ENCODE measurements at regions not wholly inside any gene's neighbourhood (a gene's known extent, or its start where the extent isn't known, plus 50 kb on each side); places are given as distances from the start of the nearest gene placed in this dataset.
A peak's percentile ranks its signal among the peaks of the same experiment; 100 is the strongest.

GRCh38 chr12:113613414-113613813 is 141.7 kb upstream of the LHX5 start:
- Histone ChIP-seq H3K27ac (ENCODE audit: low read depth, low read length) (no peak overlapping the region), H3K27me3 (ENCODE audit: control insufficient read depth, insufficient read depth, low read length) (peaks cover 39% of the 10 kb centered on the region), H3K4me3 (ENCODE audit: low read depth, low read length) (no peak overlapping the region), H3K9me3 (ENCODE audit: control insufficient read depth, insufficient read depth, low read length) (no peaks in the 10 kb centered on the region), H3K36me3 (ENCODE audit: control insufficient read depth, insufficient read depth, low read length) (no peaks in the 10 kb centered on the region), H3K4me1 (ENCODE audit: control insufficient read depth, insufficient read depth, low read length) (peaks cover 5% of the 10 kb centered on the region)
- no peak for DNase-seq (ENCODE audit: low read depth in 4 of 6, low spot score in 6 of 6)
- no CpG with 5 or more reads among the region's 2 CpGs for WGBS (ENCODE audit: insufficient coverage)

DNA sequence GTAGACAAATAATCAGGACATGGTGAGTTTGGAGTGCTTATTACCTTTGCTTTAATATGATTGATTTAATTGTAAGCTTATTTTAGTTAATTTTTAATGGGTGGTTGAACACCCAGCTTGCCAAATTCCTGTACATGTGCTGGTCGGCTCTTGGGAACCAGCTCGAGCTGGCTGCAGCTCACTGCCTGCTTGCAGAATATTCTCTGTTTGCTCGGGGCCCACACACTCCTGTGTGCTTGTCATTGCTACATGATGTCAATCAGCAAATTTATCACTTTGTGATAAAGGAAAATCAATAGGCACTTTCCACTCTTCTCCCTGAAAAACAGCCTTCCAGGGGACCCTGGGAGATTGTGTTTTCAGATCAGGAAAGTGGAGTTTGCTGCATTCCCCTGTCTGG is 141.1 kb upstream of the LHX5 start:
- H3K9me3 ChIP-seq (ENCODE audit: control insufficient read depth, insufficient read depth, low read length), result no peaks in the 10 kb centered on the region
- H3K27ac ChIP-seq (ENCODE audit: low read depth, low read length), result no peak overlapping the region
- peak in 1 of 6 donors; percentile 42 for DNase-seq (ENCODE audit: low read depth in 4 of 6, low spot score in 6 of 6)
- WGBS (ENCODE audit: insufficient coverage), result 23% methylated on average over 3 of the region's 3 CpGs
- no peaks in the 10 kb centered on the region for H3K36me3 ChIP-seq (ENCODE audit: control insufficient read depth, insufficient read depth, low read length)
- H3K4me1 ChIP-seq (ENCODE audit: control insufficient read depth, insufficient read depth, low read length), result peaks cover 5% of the 10 kb centered on the region
- peaks cover 39% of the 10 kb centered on the region for H3K27me3 ChIP-seq (ENCODE audit: control insufficient read depth, insufficient read depth, low read length)
- no peak overlapping the region for H3K4me3 ChIP-seq (ENCODE audit: low read depth, low read length)

DNA sequence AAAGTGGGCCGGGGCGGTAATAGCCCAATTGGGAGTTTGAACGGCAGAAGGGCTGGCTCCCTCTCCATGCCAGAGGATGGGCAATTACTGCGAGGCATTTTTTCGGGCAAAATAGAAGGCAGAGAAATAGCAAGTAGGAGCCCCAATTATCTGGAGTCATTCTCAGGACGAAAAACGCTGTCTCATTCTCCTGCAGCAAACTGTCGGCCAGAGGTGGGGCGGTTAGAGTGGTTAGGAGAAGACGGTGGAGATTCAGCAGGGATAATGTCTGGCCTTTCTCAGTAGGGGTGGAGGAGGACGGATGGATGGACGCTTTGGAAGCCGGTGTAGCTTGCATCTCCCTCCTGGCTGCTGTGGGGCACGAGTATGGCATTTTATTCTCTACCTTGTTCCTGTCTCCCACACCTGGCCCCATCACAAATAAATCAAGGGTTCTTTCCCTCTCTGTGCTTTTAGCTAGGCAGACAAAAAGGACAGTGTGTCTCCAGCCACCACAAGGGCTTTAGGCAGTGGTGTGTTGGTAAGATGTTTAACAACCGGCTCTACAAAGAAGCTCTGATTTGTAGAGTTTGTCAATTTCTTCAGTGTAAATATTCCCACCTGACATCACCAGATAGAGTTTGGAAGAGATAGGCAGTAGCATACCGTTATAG is 140.5 kb upstream of the LHX5 start:
- 36% methylated on average over 11 of the region's 16 CpGs for WGBS (ENCODE audit: insufficient coverage)
- Histone ChIP-seq H3K27me3 (ENCODE audit: control insufficient read depth, insufficient read depth, low read length) (peaks cover 39% of the 10 kb centered on the region), H3K9me3 (ENCODE audit: control insufficient read depth, insufficient read depth, low read length) (no peaks in the 10 kb centered on the region), H3K27ac (ENCODE audit: low read depth, low read length) (no peak overlapping the region), H3K36me3 (ENCODE audit: control insufficient read depth, insufficient read depth, low read length) (no peaks in the 10 kb centered on the region), H3K4me3 (ENCODE audit: low read depth, low read length) (no peak overlapping the region), H3K4me1 (ENCODE audit: control insufficient read depth, insufficient read depth, low read length) (peaks cover 5% of the 10 kb centered on the region)
- peak in 1 of 6 donors; percentile 61 for DNase-seq (ENCODE audit: low read depth in 4 of 6, low spot score in 6 of 6)

GRCh38 chr12:113611652-113612051 is 140.0 kb upstream of the LHX5 start:
- Histone ChIP-seq H3K27ac (ENCODE audit: low read depth, low read length) (no peak overlapping the region), H3K4me3 (ENCODE audit: low read depth, low read length) (no peak overlapping the region), H3K9me3 (ENCODE audit: control insufficient read depth, insufficient read depth, low read length) (no peaks in the 10 kb centered on the region), H3K4me1 (ENCODE audit: control insufficient read depth, insufficient read depth, low read length) (peaks cover 5% of the 10 kb centered on the region), H3K27me3 (ENCODE audit: control insufficient read depth, insufficient read depth, low read length) (peaks cover 39% of the 10 kb centered on the region), H3K36me3 (ENCODE audit: control insufficient read depth, insufficient read depth, low read length) (no peaks in the 10 kb centered on the region)
- 29% methylated on average over 1 of the region's 8 CpGs for WGBS (ENCODE audit: insufficient coverage)
- no peak for DNase-seq (ENCODE audit: low read depth in 4 of 6, low spot score in 6 of 6)

GRCh38 chr12:113610698-113611097 is 139.0 kb upstream of the LHX5 start:
- Histone ChIP-seq H3K27me3 (ENCODE audit: control insufficient read depth, insufficient read depth, low read length) (peaks cover 39% of the 10 kb centered on the region), H3K36me3 (ENCODE audit: control insufficient read depth, insufficient read depth, low read length) (no peaks in the 10 kb centered on the region), H3K4me3 (ENCODE audit: low read depth, low read length) (no peak overlapping the region), H3K9me3 (ENCODE audit: control insufficient read depth, insufficient read depth, low read length) (no peaks in the 10 kb centered on the region), H3K4me1 (ENCODE audit: control insufficient read depth, insufficient read depth, low read length) (peaks cover 5% of the 10 kb centered on the region), H3K27ac (ENCODE audit: low read depth, low read length) (no peak overlapping the region)
- no peak for DNase-seq (ENCODE audit: low read depth in 4 of 6, low spot score in 6 of 6)
- 7% methylated on average over 11 of the region's 13 CpGs for WGBS (ENCODE audit: insufficient coverage)

DNA sequence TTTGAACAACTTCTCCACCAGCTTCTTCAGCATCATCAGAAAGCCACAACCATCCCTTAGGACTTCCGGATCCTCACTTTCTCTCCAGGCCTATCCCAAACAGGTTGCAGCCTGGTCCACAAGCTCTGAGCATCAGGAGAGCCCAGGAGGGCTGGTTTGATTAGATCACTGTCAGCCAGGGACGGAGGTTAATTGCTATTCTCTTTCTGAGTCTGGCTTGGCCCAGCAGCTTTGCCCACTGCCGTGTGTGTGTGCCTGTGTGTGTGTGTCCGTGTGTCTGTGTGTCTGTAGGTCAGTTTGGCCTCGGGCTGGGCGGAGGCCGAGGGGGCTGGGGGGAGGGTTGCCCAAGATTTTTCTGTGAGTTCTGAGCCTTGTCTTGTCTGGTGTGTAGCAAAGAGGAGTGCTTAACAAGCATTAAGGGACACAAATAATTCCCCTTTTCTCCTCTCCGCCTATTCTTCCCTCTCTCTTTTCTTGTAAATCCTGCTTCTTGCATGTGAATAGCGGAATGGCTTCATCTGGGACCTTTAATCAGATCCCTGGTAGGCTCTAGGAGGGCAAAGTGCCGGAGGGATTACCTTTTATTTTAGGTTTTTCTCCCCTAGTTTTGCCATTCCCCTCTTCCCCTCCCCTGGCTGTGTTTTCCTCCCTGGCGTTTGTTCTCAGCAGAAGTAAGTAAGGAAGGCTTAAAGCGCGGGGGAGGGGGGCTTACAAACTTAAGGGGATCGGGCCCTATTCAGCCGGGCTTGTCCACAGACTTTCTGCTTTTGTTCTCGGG is 138.2 kb upstream of the LHX5 start:
- no peak for DNase-seq (ENCODE audit: low read depth in 4 of 6, low spot score in 6 of 6)
- WGBS (ENCODE audit: insufficient coverage), result 22% methylated on average over 7 of the region's 16 CpGs
- H3K36me3 ChIP-seq (ENCODE audit: control insufficient read depth, insufficient read depth, low read length), result no peaks in the 10 kb centered on the region
- H3K4me3 ChIP-seq (ENCODE audit: low read depth, low read length), result no peak overlapping the region
- no peak overlapping the region for H3K27ac ChIP-seq (ENCODE audit: low read depth, low read length)
- peaks cover 39% of the 10 kb centered on the region for H3K27me3 ChIP-seq (ENCODE audit: control insufficient read depth, insufficient read depth, low read length)
- no peaks in the 10 kb centered on the region for H3K9me3 ChIP-seq (ENCODE audit: control insufficient read depth, insufficient read depth, low read length)
- peaks cover 5% of the 10 kb centered on the region for H3K4me1 ChIP-seq (ENCODE audit: control insufficient read depth, insufficient read depth, low read length)

- H3K4me1 ChIP-seq (ENCODE audit: control insufficient read depth, insufficient read depth, low read length), result no peaks in the 10 kb centered on the region
- H3K9me3 ChIP-seq (ENCODE audit: control insufficient read depth, insufficient read depth, low read length), result no peaks in the 10 kb centered on the region
- DNase-seq (ENCODE audit: low read depth in 4 of 6, low spot score in 6 of 6), result no peak
- H3K36me3 ChIP-seq (ENCODE audit: control insufficient read depth, insufficient read depth, low read length), result no peaks in the 10 kb centered on the region
- peaks cover 8% of the 10 kb centered on the region for H3K27me3 ChIP-seq (ENCODE audit: control insufficient read depth, insufficient read depth, low read length)
- no peak overlapping the region for H3K4me3 ChIP-seq (ENCODE audit: low read depth, low read length)
- H3K27ac ChIP-seq (ENCODE audit: low read depth, low read length), result no peak overlapping the region
Measured at GRCh38 chr12:113604666-113605065, 133.0 kb upstream of the LHX5 start.

DNA sequence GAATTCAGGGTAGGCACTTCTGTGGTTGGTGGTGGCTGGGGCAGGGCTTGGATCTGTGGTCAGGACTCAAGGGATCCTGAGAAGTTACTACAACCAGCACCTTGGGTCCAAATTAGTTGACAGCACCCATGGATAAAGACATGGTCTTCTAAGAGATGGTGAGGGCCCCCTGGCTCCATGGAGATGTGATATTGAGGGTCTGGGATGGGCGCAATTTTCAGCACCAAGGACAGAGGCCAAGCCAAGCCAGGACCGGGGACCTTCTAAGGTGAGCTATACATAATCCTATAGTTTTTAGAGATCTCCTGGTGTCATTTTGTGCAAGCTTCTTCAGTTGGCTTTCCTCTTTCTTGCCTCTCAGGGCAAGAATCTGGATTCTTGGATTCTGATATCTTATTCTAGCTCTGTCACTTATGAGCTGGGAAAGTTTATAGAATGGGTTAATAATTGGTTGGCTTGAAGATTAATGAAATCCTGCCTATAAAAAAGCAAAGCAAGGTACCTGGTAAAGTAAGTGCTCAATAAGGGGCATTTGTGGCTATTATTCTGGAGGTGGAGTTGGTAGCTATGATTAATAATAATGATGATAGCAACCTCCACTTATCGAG is 130.1 kb upstream of the LHX5 start:
- Histone ChIP-seq H3K4me1 (ENCODE audit: control insufficient read depth, insufficient read depth, low read length) (no peaks in the 10 kb centered on the region), H3K36me3 (ENCODE audit: control insufficient read depth, insufficient read depth, low read length) (no peaks in the 10 kb centered on the region), H3K4me3 (ENCODE audit: low read depth, low read length) (no peak overlapping the region), H3K27ac (ENCODE audit: low read depth, low read length) (no peak overlapping the region), H3K27me3 (ENCODE audit: control insufficient read depth, insufficient read depth, low read length) (peaks cover 5% of the 10 kb centered on the region), H3K9me3 (ENCODE audit: control insufficient read depth, insufficient read depth, low read length) (no peaks in the 10 kb centered on the region)
- DNase-seq (ENCODE audit: low read depth in 4 of 6, low spot score in 6 of 6), result no peak
- no CpG with 5 or more reads among the region's 3 CpGs for WGBS (ENCODE audit: insufficient coverage)

- Histone ChIP-seq H3K9me3 (ENCODE audit: control insufficient read depth, insufficient read depth, low read length) (no peaks in the 10 kb centered on the region), H3K4me3 (ENCODE audit: low read depth, low read length) (no peak overlapping the region), H3K27ac (ENCODE audit: low read depth, low read length) (no peak overlapping the region), H3K27me3 (ENCODE audit: control insufficient read depth, insufficient read depth, low read length) (peaks cover 5% of the 10 kb centered on the region), H3K4me1 (ENCODE audit: control insufficient read depth, insufficient read depth, low read length) (no peaks in the 10 kb centered on the region), H3K36me3 (ENCODE audit: control insufficient read depth, insufficient read depth, low read length) (no peaks in the 10 kb centered on the region)
- no peak for DNase-seq (ENCODE audit: low read depth in 4 of 6, low spot score in 6 of 6)
- 65% methylated on average over 11 of the region's 11 CpGs for WGBS (ENCODE audit: insufficient coverage)
Measured at GRCh38 chr12:113598815-113599406, 127.2 kb upstream of the LHX5 start.

All from spinal cord (tissue), 9 donors.